ENCODE measurements at regions not wholly inside any gene's neighbourhood (a gene's known extent, or its start where the extent isn't known, plus 50 kb on each side); places are given as distances from the start of the nearest gene placed in this dataset.

DNA sequence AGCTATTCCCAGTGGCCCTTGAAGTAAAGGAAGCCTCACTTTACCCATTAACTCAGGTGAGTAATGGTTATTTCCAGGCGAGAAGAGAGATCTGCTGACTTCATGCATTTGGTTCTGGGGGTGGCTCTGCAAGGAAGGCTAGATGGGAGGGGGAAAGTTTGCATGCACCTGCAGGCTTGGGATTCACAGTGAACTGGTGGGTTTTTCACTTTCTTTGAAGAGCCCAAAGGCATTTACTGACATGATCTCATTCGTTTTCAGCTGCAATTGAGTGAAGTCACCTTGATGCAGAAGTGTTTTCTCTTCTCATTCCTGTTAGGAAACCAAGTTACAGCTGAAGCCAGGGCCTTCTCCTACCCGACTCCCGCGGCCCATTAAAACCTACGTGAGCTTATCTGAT lies 131.0 kb upstream of the N4BP1 start:
- DNase-seq: no peak
- CTCF ChIA-PET: no interaction called here
- POLR2A ChIA-PET: no interaction called here

DNA sequence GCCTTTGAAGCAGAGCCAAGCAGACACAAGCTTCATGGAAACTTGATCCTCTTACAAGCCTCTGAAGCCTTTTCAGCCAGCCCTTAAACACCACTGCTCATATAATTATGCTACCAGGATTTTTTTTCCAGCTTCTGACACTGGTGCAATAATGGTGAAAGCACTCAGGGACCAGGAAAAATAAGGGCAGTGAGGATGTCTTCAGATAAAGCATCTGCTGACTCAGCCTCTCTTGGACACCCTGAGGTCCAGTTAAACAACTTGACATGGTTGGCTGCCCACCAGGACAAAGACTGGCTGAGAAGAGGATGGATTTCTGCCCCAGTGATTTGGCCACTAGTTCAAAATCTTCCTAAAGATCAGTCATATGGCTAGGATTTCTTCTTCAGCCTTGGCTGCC lies 124.2 kb upstream of the N4BP1 start:
- ChIA-PET POLR2A (no interaction called here), CTCF (no interaction called here)
- DNase-seq: no peak
- no peaks in the 10 kb centered on the region; the same call in 1 of the 2 replicates for H3K27me3 ChIP-seq (replicated peaks; ENCODE audit: control insufficient read depth, insufficient read depth, low read length)
- Mint-ChIP-seq H3K4me3 (ENCODE audit: unreplicated experiment) (no peak overlapping the region), H3K36me3 (ENCODE audit: insufficient read depth, unreplicated experiment) (no peaks in the 10 kb centered on the region), H3K9me3 (ENCODE audit: unreplicated experiment) (no peaks in the 10 kb centered on the region), H3K27ac (ENCODE audit: unreplicated experiment) (no peak overlapping the region), H3K4me1 (ENCODE audit: low read depth, unreplicated experiment) (no peaks in the 10 kb centered on the region), H3K27me3 (ENCODE audit: insufficient read depth, unreplicated experiment) (peaks cover 6% of the 10 kb centered on the region)
- no peaks in the 10 kb centered on the region for H3K4me1 ChIP-seq
- intact Hi-C loops (cut with micrococcal nuclease; ENCODE audit: unreplicated experiment): no loop called here
- H3K4me3 ChIP-seq (ENCODE audit: low read depth, low read length): no peak overlapping the region
- H3K9me3 ChIP-seq: no peaks in the 10 kb centered on the region
- TF ChIP-seq CTCF (IDR thresholded peaks at IDR 0.05; ENCODE audit: insufficient read depth in 1 of 2, low read depth in 1 of 2, low read length in 1 of 2, severe bottlenecking in 1 of 2, unreplicated experiment in 1 of 2): no peak
- no peaks in the 10 kb centered on the region for H3K36me3 ChIP-seq (ENCODE audit: control insufficient read depth, insufficient read depth, low read length)
- no TSS peak for BruUV-seq (replicated peaks)

More for the DNA sequence above, 131.0 kb upstream of the N4BP1 start:
- no peaks in the 10 kb centered on the region for H3K4me1 ChIP-seq
- no peaks in the 10 kb centered on the region for H3K36me3 Mint-ChIP-seq (ENCODE audit: insufficient read depth, unreplicated experiment)
- intact Hi-C loops (cut with micrococcal nuclease; ENCODE audit: unreplicated experiment): no loop called here
- H3K27ac Mint-ChIP-seq (ENCODE audit: unreplicated experiment): no peak overlapping the region
- BruUV-seq (replicated peaks): no TSS peak
- H3K9me3 Mint-ChIP-seq (ENCODE audit: unreplicated experiment): no peaks in the 10 kb centered on the region
- no peak for TF ChIP-seq CTCF (IDR thresholded peaks at IDR 0.05; ENCODE audit: insufficient read depth in 1 of 2, low read depth in 1 of 2, low read length in 1 of 2, severe bottlenecking in 1 of 2, unreplicated experiment in 1 of 2)
- H3K9me3 ChIP-seq: no peaks in the 10 kb centered on the region
- no peaks in the 10 kb centered on the region for H3K27me3 Mint-ChIP-seq (ENCODE audit: insufficient read depth, unreplicated experiment)
- H3K4me3 ChIP-seq (ENCODE audit: low read depth, low read length): no peak overlapping the region
- H3K4me1 Mint-ChIP-seq (ENCODE audit: low read depth, unreplicated experiment): no peaks in the 10 kb centered on the region
- no peaks in the 10 kb centered on the region for H3K27me3 ChIP-seq (replicated peaks; ENCODE audit: control insufficient read depth, insufficient read depth, low read length)
- H3K4me3 Mint-ChIP-seq (ENCODE audit: unreplicated experiment): no peak overlapping the region
- H3K36me3 ChIP-seq (ENCODE audit: control insufficient read depth, insufficient read depth, low read length): no peaks in the 10 kb centered on the region

- Histone ChIP-seq H3K36me3 (ENCODE audit: control insufficient read depth, insufficient read depth, low read length) (no peaks in the 10 kb centered on the region), H3K27me3 (replicated peaks; ENCODE audit: control insufficient read depth, insufficient read depth, low read length) (no peaks in the 10 kb centered on the region), H3K4me1 (no peaks in the 10 kb centered on the region), H3K9me3 (no peaks in the 10 kb centered on the region), H3K4me3 (ENCODE audit: low read depth, low read length) (no peak overlapping the region)
- TF ChIP-seq CTCF (IDR thresholded peaks at IDR 0.05; ENCODE audit: insufficient read depth in 1 of 2, low read depth in 1 of 2, low read length in 1 of 2, severe bottlenecking in 1 of 2, unreplicated experiment in 1 of 2): no peak
- intact Hi-C loops (cut with micrococcal nuclease; ENCODE audit: unreplicated experiment): no loop called here
- ChIA-PET POLR2A (no interaction called here), CTCF (no interaction called here)
- Mint-ChIP-seq H3K4me1 (ENCODE audit: low read depth, unreplicated experiment) (no peaks in the 10 kb centered on the region), H3K36me3 (ENCODE audit: insufficient read depth, unreplicated experiment) (no peaks in the 10 kb centered on the region), H3K27me3 (ENCODE audit: insufficient read depth, unreplicated experiment) (peaks cover 24% of the 10 kb centered on the region), H3K4me3 (ENCODE audit: unreplicated experiment) (no peak overlapping the region), H3K9me3 (ENCODE audit: unreplicated experiment) (no peaks in the 10 kb centered on the region), H3K27ac (ENCODE audit: unreplicated experiment) (no peak overlapping the region)
- BruUV-seq (replicated peaks): no TSS peak
- no peak for DNase-seq
These were observed 94.7 kb upstream of the N4BP1 start for GRCh38 chr16:48704710-48705109.

All from Caco-2 (cell line).